DOHH2 (cell line): ENCODE measurements at regions not wholly inside any gene's neighbourhood (a gene's known extent, or its start where the extent isn't known, plus 50 kb on each side); places are given as distances from the start of the nearest gene placed in this dataset.

Experiments
- CTCF ChIP-seq: fragments of 200-600 bp; sonication (generic); IDR thresholded peaks from one replicate; pipeline ENCODE4 v1.5.1; 2014; ENCODE audit warnings: antibody characterized with exemption, mild to moderate bottlenecking, low read depth, low read length; ENCODE audit not compliant: poor library complexity, severe bottlenecking
- EZH2phosphoT487 ChIP-seq: fragments of 200-600 bp; sonication (generic); IDR thresholded peaks from 2 replicates; pipeline ENCODE4 v1.6.1; 2017; ENCODE audit warnings: borderline replicate concordance, mild to moderate bottlenecking, antibody characterized with exemption, low read length, moderate library complexity, mixed read lengths

- TF ChIP-seq CTCF, result no peak
- TF ChIP-seq EZH2phosphoT487, result no peak
Measured at GRCh38 chrX:43277879-43278278, 378.2 kb upstream of the MAOA start.
